Activated naive CD8-positive, alpha-beta T cell (primary cell): ENCODE measurements at regions not wholly inside any gene's neighbourhood (a gene's known extent, or its start where the extent isn't known, plus 50 kb on each side); places are given as distances from the start of the nearest gene placed in this dataset.
"Not testable (repeated sequence)": the region's sequence is repeated elsewhere in the genome, so short reads cannot be mapped to it uniquely, and the experiment has no call there.

Experiments used
- H3K27ac Mint-ChIP-seq: one replicate; pipeline ENCODE4 v1.8.0; 2021; ENCODE audit warnings: mixed read lengths
- H3K27me3 Mint-ChIP-seq: one replicate; pipeline ENCODE4 v1.8.0; 2021; ENCODE audit warnings: mixed read lengths
- H3K36me3 Mint-ChIP-seq: one replicate; pipeline ENCODE4 v1.8.0; 2021; ENCODE audit warnings: mixed read lengths
- H3K4me1 Mint-ChIP-seq: one replicate; pipeline ENCODE4 v1.8.0; 2021; ENCODE audit warnings: low read depth, mixed read lengths
- H3K4me3 Mint-ChIP-seq: one replicate; pipeline ENCODE4 v1.8.0; 2021; ENCODE audit warnings: mild to moderate bottlenecking, mixed read lengths
- H3K9me3 Mint-ChIP-seq: one replicate; pipeline ENCODE4 v1.8.0; 2021; ENCODE audit warnings: low read depth, mixed read lengths

- no peaks in the 10 kb centered on the region for H3K36me3 Mint-ChIP-seq
Measured at GRCh38 chr7:52584041-52584440, 451.4 kb upstream of the POM121L12 start.

DNA sequence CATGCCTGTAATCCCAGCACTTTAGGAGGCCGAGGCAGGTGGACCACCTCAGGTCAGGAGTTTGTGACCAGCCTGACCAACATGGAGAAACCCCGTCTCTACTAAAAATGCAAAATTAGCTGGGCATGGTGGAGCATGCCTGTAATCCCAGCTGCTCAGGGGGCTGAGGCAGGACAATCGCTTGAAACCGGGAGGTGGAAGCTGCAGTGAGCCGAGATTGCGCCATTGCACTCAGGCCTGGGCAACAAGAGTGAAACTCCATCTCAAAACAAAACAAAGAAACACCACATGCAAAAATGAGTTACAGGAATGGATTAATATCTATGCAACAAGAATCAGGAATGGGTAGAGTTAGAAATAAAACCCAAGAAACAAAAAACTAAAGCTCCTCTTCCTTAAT, 462.3 kb upstream of the POM121L12 start:
- not testable (repeated sequence) for H3K4me3 Mint-ChIP-seq, H3K36me3 Mint-ChIP-seq, H3K4me1 Mint-ChIP-seq, H3K9me3 Mint-ChIP-seq, H3K27me3 Mint-ChIP-seq, H3K27ac Mint-ChIP-seq

More at GRCh38 chr7:52584041-52584440, 451.4 kb upstream of the POM121L12 start:
- no peak overlapping the region for H3K4me3 Mint-ChIP-seq
- no peaks in the 10 kb centered on the region for H3K27me3 Mint-ChIP-seq
- no peaks in the 10 kb centered on the region for H3K4me1 Mint-ChIP-seq
- peaks cover 6% of the 10 kb centered on the region for H3K9me3 Mint-ChIP-seq
- no peak overlapping the region for H3K27ac Mint-ChIP-seq

DNA sequence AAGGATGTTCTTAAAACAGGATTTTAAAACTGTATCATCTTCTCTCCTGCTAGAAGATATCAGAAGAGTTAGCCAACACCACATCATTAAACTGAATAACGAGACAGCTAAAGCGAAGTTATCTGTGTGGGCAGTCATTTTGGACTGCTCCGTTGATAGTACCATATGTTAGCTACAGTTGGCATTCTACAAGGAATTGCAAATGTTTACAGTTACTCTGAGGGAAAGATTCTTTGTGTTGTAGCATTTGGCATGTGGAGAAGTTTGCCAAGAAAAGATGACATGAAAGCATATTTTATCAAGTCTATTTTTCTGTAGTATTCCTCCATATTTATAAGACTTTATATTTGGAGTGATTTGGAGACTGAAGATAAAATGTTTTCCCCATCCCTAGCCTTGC, 464.4 kb upstream of the POM121L12 start:
- Mint-ChIP-seq H3K4me1 (no peaks in the 10 kb centered on the region), H3K4me3 (no peak overlapping the region), H3K27me3 (no peaks in the 10 kb centered on the region), H3K27ac (no peak overlapping the region), H3K9me3 (peaks cover 7% of the 10 kb centered on the region), H3K36me3 (no peaks in the 10 kb centered on the region)

GRCh38 chr7:52569151-52569550, 466.3 kb upstream of the POM121L12 start:
- no peak overlapping the region for H3K4me3 Mint-ChIP-seq
- peaks cover 7% of the 10 kb centered on the region for H3K9me3 Mint-ChIP-seq
- no peaks in the 10 kb centered on the region for H3K36me3 Mint-ChIP-seq
- H3K27me3 Mint-ChIP-seq: no peaks in the 10 kb centered on the region
- no peaks in the 10 kb centered on the region for H3K4me1 Mint-ChIP-seq
- H3K27ac Mint-ChIP-seq: no peak overlapping the region

DNA sequence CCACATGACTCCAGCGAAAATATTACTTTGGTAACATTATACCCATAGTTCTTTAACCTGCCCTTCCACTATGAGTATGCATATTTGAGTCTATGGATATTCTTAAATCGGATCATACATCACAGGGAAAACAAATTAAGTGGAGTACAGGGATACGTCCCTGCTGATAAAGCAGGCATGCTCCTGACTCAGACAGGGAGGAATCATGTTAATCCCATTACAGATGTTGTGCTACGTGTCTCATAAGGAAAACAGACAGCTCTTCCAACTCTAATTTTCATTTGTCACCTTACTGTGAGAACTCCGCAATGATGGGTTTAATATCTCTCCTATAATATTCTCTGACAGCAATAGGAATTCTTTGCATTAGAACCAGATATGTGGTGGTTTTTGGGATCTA, 469.5 kb upstream of the POM121L12 start:
- Mint-ChIP-seq H3K9me3 (peaks cover 6% of the 10 kb centered on the region), H3K27me3 (no peaks in the 10 kb centered on the region), H3K36me3 (no peaks in the 10 kb centered on the region), H3K27ac (no peak overlapping the region), H3K4me1 (no peaks in the 10 kb centered on the region), H3K4me3 (no peak overlapping the region)

GRCh38 chr7:52555805-52556204, 479.6 kb upstream of the POM121L12 start:
- Mint-ChIP-seq H3K27ac (no peak overlapping the region), H3K4me3 (no peak overlapping the region), H3K36me3 (no peaks in the 10 kb centered on the region), H3K4me1 (no peaks in the 10 kb centered on the region), H3K9me3 (peaks cover 4% of the 10 kb centered on the region), H3K27me3 (no peaks in the 10 kb centered on the region)

DNA sequence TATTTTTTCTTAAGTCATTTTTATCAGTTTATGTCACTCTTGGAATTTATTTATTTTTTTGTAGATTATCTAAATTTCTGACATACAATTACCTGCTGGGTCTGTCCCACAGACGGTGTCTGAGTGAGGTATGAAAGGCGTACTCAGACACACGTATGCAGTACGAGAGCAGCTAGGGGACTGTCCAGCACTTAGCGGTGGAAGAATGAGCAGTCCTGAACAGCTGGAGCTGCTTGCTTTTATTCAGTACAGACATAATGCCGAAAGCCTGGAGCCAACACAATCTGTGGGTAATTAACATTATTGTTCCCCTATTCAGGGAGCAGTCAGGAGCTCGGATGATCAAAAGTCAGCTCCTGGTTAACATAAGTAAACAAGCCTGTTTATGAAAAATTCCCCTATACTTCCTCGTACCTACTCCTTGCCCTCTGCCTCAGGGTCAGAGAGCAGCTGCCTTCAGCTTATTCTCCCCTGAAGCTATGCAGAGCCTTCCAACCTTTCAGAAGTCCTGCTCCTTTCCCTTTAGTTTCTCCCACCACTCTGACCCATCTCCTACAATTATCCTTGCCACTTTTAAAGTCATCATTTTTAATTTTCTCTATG, 488.0 kb upstream of the POM121L12 start:
- Mint-ChIP-seq H3K4me3 (no peak overlapping the region), H3K27me3 (no peaks in the 10 kb centered on the region), H3K9me3 (peaks cover 14% of the 10 kb centered on the region), H3K36me3 (no peaks in the 10 kb centered on the region), H3K4me1 (no peaks in the 10 kb centered on the region), H3K27ac (no peak overlapping the region)

GRCh38 chr7:52541198-52541765, 494.2 kb upstream of the POM121L12 start:
- H3K9me3 Mint-ChIP-seq, H3K36me3 Mint-ChIP-seq: not testable (repeated sequence)

DNA sequence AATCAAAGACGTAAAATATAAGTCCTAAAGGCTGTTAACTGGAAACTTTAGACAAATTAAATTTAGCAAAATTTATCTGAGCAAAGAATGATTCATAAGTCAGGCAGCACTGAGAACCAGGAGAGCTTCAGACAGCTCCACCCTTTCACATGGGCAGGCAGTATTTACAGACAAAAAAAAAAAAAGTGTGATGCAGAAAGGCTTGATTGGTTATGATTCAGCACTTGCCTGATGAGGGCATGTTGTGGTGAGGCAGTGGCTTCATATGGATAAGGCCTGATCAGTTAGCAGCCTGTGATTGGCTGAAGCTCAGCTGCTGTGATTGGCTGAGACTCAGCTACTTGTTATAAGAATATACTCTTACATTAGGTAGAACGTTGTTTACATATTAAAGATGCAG, 495.4 kb upstream of the POM121L12 start:
- H3K9me3 Mint-ChIP-seq: no peaks in the 10 kb centered on the region
- no peaks in the 10 kb centered on the region for H3K27me3 Mint-ChIP-seq
- no peaks in the 10 kb centered on the region for H3K36me3 Mint-ChIP-seq
- H3K4me3 Mint-ChIP-seq: no peak overlapping the region
- H3K27ac Mint-ChIP-seq: no peak overlapping the region
- no peaks in the 10 kb centered on the region for H3K4me1 Mint-ChIP-seq

More at GRCh38 chr7:52541198-52541765, 494.2 kb upstream of the POM121L12 start:
- H3K27ac Mint-ChIP-seq, H3K4me1 Mint-ChIP-seq, H3K4me3 Mint-ChIP-seq, H3K27me3 Mint-ChIP-seq: not testable (repeated sequence)

DNA sequence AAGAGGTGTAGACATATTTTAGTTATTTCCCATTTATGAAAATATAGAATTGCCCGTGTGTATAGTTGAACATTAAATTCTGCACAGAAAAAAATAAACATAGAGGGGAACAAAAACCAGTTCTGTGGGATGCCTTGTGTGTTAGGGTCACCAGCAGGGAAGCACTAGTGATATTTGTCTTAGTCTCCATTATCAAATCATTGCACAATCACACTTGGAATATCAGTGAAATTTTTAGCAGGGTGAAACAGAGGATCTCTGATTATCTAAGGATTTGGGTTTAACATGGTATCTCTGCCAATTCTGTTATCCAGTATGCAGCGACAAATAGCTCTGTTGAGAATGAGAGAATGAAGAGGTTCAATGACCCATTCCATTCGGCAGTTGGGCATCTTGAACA, 496.0 kb upstream of the POM121L12 start:
- no peaks in the 10 kb centered on the region for H3K27me3 Mint-ChIP-seq
- H3K27ac Mint-ChIP-seq: no peak overlapping the region
- H3K4me1 Mint-ChIP-seq: no peaks in the 10 kb centered on the region
- H3K9me3 Mint-ChIP-seq: no peaks in the 10 kb centered on the region
- no peaks in the 10 kb centered on the region for H3K36me3 Mint-ChIP-seq
- no peak overlapping the region for H3K4me3 Mint-ChIP-seq

DNA sequence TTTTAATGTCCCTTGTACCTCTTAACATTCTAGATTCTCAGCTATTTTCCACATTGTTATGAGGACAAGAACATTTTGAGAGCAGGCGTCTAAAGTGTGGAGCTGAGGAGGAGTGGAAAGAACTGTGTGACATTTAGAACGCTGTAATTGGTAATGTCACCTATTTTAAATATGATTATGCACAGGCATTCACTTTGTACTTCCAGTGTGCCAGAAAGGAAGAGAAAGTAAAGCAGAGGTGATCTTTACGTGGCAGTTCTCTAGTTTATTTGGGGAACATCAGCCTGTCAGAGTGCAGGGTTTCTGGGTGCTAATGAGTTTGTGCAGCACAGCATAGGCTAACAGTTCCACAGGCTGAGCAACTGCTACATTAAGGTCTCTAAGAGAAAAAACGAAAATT, 498.4 kb upstream of the POM121L12 start:
- H3K27me3 Mint-ChIP-seq: no peaks in the 10 kb centered on the region
- no peak overlapping the region for H3K27ac Mint-ChIP-seq
- H3K9me3 Mint-ChIP-seq: peaks cover 6% of the 10 kb centered on the region
- no peaks in the 10 kb centered on the region for H3K36me3 Mint-ChIP-seq
- no peak overlapping the region for H3K4me3 Mint-ChIP-seq
- H3K4me1 Mint-ChIP-seq: no peaks in the 10 kb centered on the region

- Mint-ChIP-seq H3K4me1 (no peaks in the 10 kb centered on the region), H3K27me3 (no peaks in the 10 kb centered on the region), H3K4me3 (no peak overlapping the region), H3K27ac (no peak overlapping the region), H3K36me3 (no peaks in the 10 kb centered on the region), H3K9me3 (peaks cover 11% of the 10 kb centered on the region)
Measured at GRCh38 chr7:52525772-52526341, 509.6 kb upstream of the POM121L12 start.

DNA sequence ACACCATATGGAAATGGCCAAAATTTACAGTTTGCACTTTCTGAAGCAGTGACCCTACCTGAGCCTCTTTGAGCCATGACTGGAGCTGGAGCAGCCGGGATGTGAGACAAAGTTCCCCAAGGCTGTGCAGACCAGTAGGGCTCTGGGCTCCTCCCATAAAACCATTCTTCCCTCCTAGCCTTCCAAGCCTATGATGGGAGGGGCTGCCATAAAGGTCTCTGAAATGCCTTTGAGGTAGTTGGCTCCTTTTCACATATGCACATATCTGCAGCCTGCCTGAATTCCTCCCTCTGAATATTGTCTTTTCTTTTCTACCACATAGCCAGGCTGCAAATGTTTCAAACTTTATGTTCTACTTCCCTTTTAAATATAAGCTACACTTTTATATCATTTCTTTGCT, 516.6 kb upstream of the POM121L12 start:
- no peak overlapping the region for H3K4me3 Mint-ChIP-seq
- no peaks in the 10 kb centered on the region for H3K36me3 Mint-ChIP-seq
- no peak overlapping the region for H3K27ac Mint-ChIP-seq
- H3K4me1 Mint-ChIP-seq: no peaks in the 10 kb centered on the region
- H3K27me3 Mint-ChIP-seq: no peaks in the 10 kb centered on the region
- peaks cover 21% of the 10 kb centered on the region for H3K9me3 Mint-ChIP-seq

GRCh38 chr7:52512656-52513055, 522.8 kb upstream of the POM121L12 start:
- H3K27ac Mint-ChIP-seq: no peak overlapping the region
- H3K27me3 Mint-ChIP-seq: no peaks in the 10 kb centered on the region
- H3K4me1 Mint-ChIP-seq: no peaks in the 10 kb centered on the region
- peaks cover 16% of the 10 kb centered on the region for H3K9me3 Mint-ChIP-seq
- no peaks in the 10 kb centered on the region for H3K36me3 Mint-ChIP-seq
- H3K4me3 Mint-ChIP-seq: no peak overlapping the region

DNA sequence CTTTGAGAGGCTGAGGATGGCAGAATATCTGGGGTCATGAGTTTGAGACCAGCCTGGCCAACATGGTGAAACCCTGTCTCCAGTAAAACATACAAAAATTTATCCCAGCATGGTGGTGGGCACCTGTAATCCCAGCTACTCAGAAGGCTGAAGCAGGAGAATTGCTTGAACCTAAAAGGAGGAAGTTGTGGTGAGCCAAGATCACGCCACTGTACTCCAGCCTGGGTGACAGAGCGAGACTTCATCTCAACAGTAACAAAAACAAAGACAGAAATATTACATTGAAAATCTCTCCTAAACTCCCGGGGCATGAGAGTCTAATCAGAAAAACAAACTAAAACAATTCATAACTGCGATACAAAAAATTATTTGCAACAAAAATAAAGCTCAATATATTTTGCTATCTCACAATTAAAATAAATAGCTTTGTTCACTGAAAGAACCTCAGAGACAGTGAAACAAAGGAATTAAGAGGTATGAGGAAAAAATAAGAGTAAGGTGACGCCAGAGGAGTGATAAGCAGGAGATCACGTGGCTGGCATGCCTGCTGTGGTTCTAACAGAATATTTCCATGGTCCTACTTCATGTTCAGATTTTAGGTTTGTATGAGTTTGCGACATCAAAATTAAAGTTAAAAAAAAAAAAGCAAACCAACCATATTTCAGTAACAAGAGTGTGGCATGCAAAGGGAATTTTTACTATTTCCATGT, 527.7 kb upstream of the POM121L12 start:
- Mint-ChIP-seq H3K4me3 (no peak overlapping the region), H3K27me3 (no peaks in the 10 kb centered on the region), H3K9me3 (peaks cover 4% of the 10 kb centered on the region), H3K4me1 (no peaks in the 10 kb centered on the region), H3K36me3 (no peaks in the 10 kb centered on the region), H3K27ac (no peak overlapping the region)
